GM12878 (cell line): ENCODE measurements at regions not wholly inside any gene's neighbourhood (a gene's known extent, or its start where the extent isn't known, plus 50 kb on each side); places are given as distances from the start of the nearest gene placed in this dataset.

Source experiments
- ATAC-seq: fragments of 200-7000 bp; cut with Tn5 transposase; 3 replicates; pipeline ENCODE4 v1.9.1; 2020; ENCODE audit warnings: mild to moderate bottlenecking, moderate library complexity
- BruUV-seq: library from RNA; stranded (reverse); fragments of 400-500 nt; replicated peaks from 2 replicates; lab custom pipeline; 2021; lab: Mats Ljungman, UMichigan
- CTCF ChIA-PET: fragments of 300-600 bp; sonication (Branson Sonifier 250); formaldehyde crosslinking; extraction: SDS; loops from one replicate; lab custom pipeline; 2021; ENCODE audit warnings: inconsistent platforms; lab: Yijun Ruan, JAX
- POLR2A ChIA-PET: fragments of 350-600 bp; formaldehyde crosslinking; extraction: SDS; loops from one replicate; lab custom pipeline; 2021; ENCODE audit warnings: inconsistent platforms; lab: Charles Lee
- RAD21 ChIA-PET: fragments of 300-600 bp; sonication (Branson Sonifier 250); formaldehyde crosslinking; loops from one replicate; lab custom pipeline; 2023; ENCODE audit warnings: antibody characterized with exemption; ENCODE audit not compliant: unreplicated experiment; lab: Charles Lee
- SMC1A ChIA-PET: fragments of 300-600 bp; sonication (Branson Sonifier 250); formaldehyde crosslinking; loops from one replicate; lab custom pipeline; 2023; ENCODE audit not compliant: unreplicated experiment, uncharacterized antibody; lab: Charles Lee
- DNase-seq: peaks from one replicate; pipeline ENCODE4 v3.0.0-alpha.2; 2011; ENCODE audit warnings: low read depth, low spot score
- FAIRE-seq: peaks from 3 replicates; lab custom pipeline; 2011; peaks lifted over from hg19 to GRCh38; lab: Jason Lieb, UNC
- H2AFZ ChIP-seq: 2 replicates; pipeline ENCODE4 v1.6.0; 2011; ENCODE audit warnings: low read depth, low read length, control low read depth; ENCODE audit not compliant: control insufficient read depth
- H3K27ac ChIP-seq: 2 replicates; pipeline ENCODE4 v1.5.1; 2011; ENCODE audit warnings: control low read depth; ENCODE audit not compliant: control insufficient read depth, insufficient read depth
- H3K27me3 ChIP-seq, 2 experiments: replicated peaks in 1 of 2; 2 replicates each; pipeline versions ENCODE4 v1.6.0 to v1.6.1; 2011; ENCODE audit warnings: low read length in 1 of 2; ENCODE audit not compliant: control insufficient read depth in 2 of 2, insufficient read depth in 2 of 2
- H3K36me3 ChIP-seq, 2 experiments: 2 replicates each; pipeline ENCODE4 v1.5.1; 2011; ENCODE audit warnings: low read length in 1 of 2; ENCODE audit not compliant: control insufficient read depth in 2 of 2, insufficient read depth in 2 of 2
- H3K4me1 ChIP-seq: 2 replicates; pipeline ENCODE4 v1.6.1; 2011; ENCODE audit warnings: mild to moderate bottlenecking, low read length, moderate library complexity, mixed read lengths; ENCODE audit not compliant: control insufficient read depth, insufficient read depth
- H3K4me2 ChIP-seq: 2 replicates; pipeline ENCODE4 v1.6.0; 2011; ENCODE audit warnings: control low read depth; ENCODE audit not compliant: control insufficient read depth, insufficient read depth
- H3K4me3 ChIP-seq: fragments of 200-600 bp; sonication (generic); 2 replicates; pipeline ENCODE4 v1.5.1; 2016
- H3K79me2 ChIP-seq: 2 replicates; pipeline ENCODE4 v1.6.0; 2011; ENCODE audit warnings: low read length; ENCODE audit not compliant: control insufficient read depth, insufficient read depth
- H3K9ac ChIP-seq: 2 replicates; pipeline ENCODE4 v1.8.0; 2011; ENCODE audit warnings: low read length, control low read depth, mixed read lengths; ENCODE audit not compliant: control insufficient read depth, insufficient read depth
- H3K9me3 ChIP-seq: replicated peaks from 3 replicates; pipeline ENCODE4 v1.5.1; 2011; ENCODE audit warnings: mild to moderate bottlenecking, low read length; ENCODE audit not compliant: control insufficient read depth, insufficient read depth
- H4K20me1 ChIP-seq: 2 replicates; pipeline ENCODE4 v1.6.0; 2011; ENCODE audit not compliant: control insufficient read depth, insufficient read depth
- ATF7 ChIP-seq: fragments of 450-650 bp; IDR thresholded peaks from 2 replicates; pipeline ENCODE4 v1.6.1; 2016; ENCODE audit warnings: low read depth, mild to moderate bottlenecking
- MEF2B ChIP-seq: fragments of 450-650 bp; IDR thresholded peaks from 2 replicates; pipeline ENCODE4 v1.6.1; 2018; ENCODE audit warnings: mild to moderate bottlenecking, moderate library complexity; ENCODE audit not compliant: partially characterized antibody, poor library complexity, severe bottlenecking
- MYC ChIP-seq: IDR thresholded peaks from 2 replicates; pipeline ENCODE4 v1.6.1; 2011; ENCODE audit warnings: mild to moderate bottlenecking, low read length, moderate library complexity, inconsistent platforms; ENCODE audit not compliant: insufficient read depth, insufficient replicate concordance, insufficient read length, severe bottlenecking
- PAX5 ChIP-seq: IDR thresholded peaks from 2 replicates; pipeline ENCODE4 v1.6.1; 2011; ENCODE audit warnings: low read depth, low read length, borderline replicate concordance
- POU2F2 ChIP-seq: IDR thresholded peaks from 3 replicates; pipeline ENCODE4 v1.6.1; 2011; ENCODE audit warnings: low read depth, mild to moderate bottlenecking, low read length, borderline replicate concordance
- RAD21 ChIP-seq: IDR thresholded peaks from 2 replicates; pipeline ENCODE4 v1.6.1; 2011; ENCODE audit warnings: mild to moderate bottlenecking, low read depth, low read length, moderate library complexity; ENCODE audit not compliant: insufficient read depth
- RAD51 ChIP-seq: fragments of 450-650 bp; IDR thresholded peaks from 2 replicates; pipeline ENCODE4 v1.6.1; 2016; ENCODE audit warnings: moderate library complexity, mild to moderate bottlenecking, inconsistent platforms
- RBBP5 ChIP-seq: fragments of 200-600 bp; sonication (generic); conservative IDR thresholded peaks from 2 replicates; pipeline ENCODE4 v1.6.1; 2016
- SIN3A ChIP-seq: IDR thresholded peaks from 2 replicates; pipeline ENCODE4 v1.6.1; 2012; ENCODE audit warnings: low read depth, low read length, improper control_type of control experiment
- TAF1 ChIP-seq: IDR thresholded peaks from 2 replicates; pipeline ENCODE4 v1.6.1; 2011; ENCODE audit warnings: mild to moderate bottlenecking, low read depth, low read length, borderline replicate concordance
- TARDBP ChIP-seq: IDR thresholded peaks from 2 replicates; pipeline ENCODE4 v1.6.1; 2016; ENCODE audit warnings: borderline replicate concordance
- WGBS: methylation state at CpG from one replicate; pipeline ENCODE4 v1.1.6; 2016; ENCODE audit warnings: low lambda C conversion rate; ENCODE audit not compliant: insufficient replicate concordance, insufficient coverage; ENCODE audit errors: missing lambda C conversion rate; 5-methylcytosine and 5-hydroxymethylcytosine counted together
- in situ Hi-C: fragments of 300-500 bp; cut with MboI; formaldehyde crosslinking; loops from 9 replicates; pipeline ENCODE4 v1.14.3; 2018; ENCODE audit warnings: mixed read lengths
- intact Hi-C: fragments of 100-400 bp; cut with micrococcal nuclease; formaldehyde crosslinking; loops from one replicate; pipeline ENCODE4 v1.14.2; 2022; ENCODE audit not compliant: unreplicated experiment
- TF ChIP-seq, protein P1 (sequence below): fragments of 450-650 bp; IDR thresholded peaks from 2 replicates; pipeline ENCODE4 v1.6.1; 2016; ENCODE audit warnings: mild to moderate bottlenecking
- TF ChIP-seq, protein P2 (sequence below): fragments of 450-650 bp; conservative IDR thresholded peaks from 2 replicates; pipeline ENCODE4 v1.6.1; 2017; ENCODE audit warnings: mild to moderate bottlenecking, moderate library complexity
- TF ChIP-seq, protein P3 (sequence below): fragments of 450-650 bp; IDR thresholded peaks from 2 replicates; pipeline ENCODE4 v1.6.1; 2017; ENCODE audit warnings: borderline replicate concordance

DNA sequence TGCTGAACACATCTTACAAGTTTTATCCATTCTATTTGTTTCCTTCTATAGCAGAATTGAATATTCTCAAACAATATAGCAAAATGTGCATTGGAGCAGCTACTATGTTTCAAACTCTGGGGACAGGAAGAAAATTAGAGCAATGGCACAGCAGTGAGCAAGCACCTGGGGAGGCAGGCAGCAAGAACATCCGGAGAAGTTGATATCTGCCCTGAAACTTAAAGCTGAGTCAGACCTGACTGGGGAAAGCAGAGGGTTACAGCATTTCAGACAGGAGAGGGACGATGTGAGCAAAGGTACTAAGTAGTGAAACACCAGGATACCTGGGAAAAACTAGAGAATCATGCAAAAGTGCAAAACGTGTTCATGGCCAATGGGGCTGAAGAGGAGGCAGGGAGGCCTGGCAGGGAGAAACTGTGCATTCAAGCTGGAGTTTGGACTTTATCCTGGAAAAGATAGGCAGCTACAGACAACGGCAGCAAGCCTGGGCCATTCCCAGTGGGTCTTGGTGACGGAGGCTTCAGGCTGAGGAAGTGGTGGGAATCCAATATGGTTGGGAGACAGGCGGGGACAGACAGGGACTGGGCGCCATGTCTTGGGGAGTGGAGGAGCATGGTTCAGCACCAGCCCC is 118.0 kb upstream of the CDKN3 start:
- BruUV-seq, result no TSS peak
- Histone ChIP-seq H3K4me1 (no peaks in the 10 kb centered on the region), H3K27ac (no peak overlapping the region), H3K9me3 (no peaks in the 10 kb centered on the region; the same call in 2 of the 3 replicates), H3K4me2 (no peak overlapping the region), H3K36me3 (no peaks in the 10 kb centered on the region), H3K4me3 (no peak overlapping the region), H3K79me2 (no peaks in the 10 kb centered on the region), H4K20me1 (no peaks in the 10 kb centered on the region), H2AFZ (no peak overlapping the region), H3K27me3 (no peaks in the 10 kb centered on the region)
- WGBS, result 50% methylated on average over 7 of the region's 7 CpGs
- ChIA-PET SMC1A (interaction anchor here (1.2 kb wide), 2 partner anchors 11 to 12 kb away, joined by 4 read pairs; no protein-coding TSS in a partner anchor), RAD21 (no interaction called here), POLR2A (no interaction called here), CTCF (interaction anchor here (1.3 to 1.4 kb wide), 3 partner anchors 19 to 50 kb away, joined by 3 to 4 read pairs (median 3); no protein-coding TSS in a partner anchor)
- intact Hi-C loops (no loop called here), in situ Hi-C loops (no loop called here)
- FAIRE-seq (no peak), DNase-seq (no peak), ATAC-seq (no peak)
- TF ChIP-seq SIN3A (no peak), POU2F2 (no peak)
- TF ChIP-seq, all 136 proteins: peak for 0
- H3K9ac ChIP-seq, result no peak overlapping the region

- 0% methylated on average over 2 of the region's 2 CpGs for WGBS
- CTCF ChIA-PET, result no interaction called here
- no peak for FAIRE-seq
Observed at GRCh38 chr14:54282849-54283248, 114.0 kb upstream of the CDKN3 start.

More at GRCh38 chr14:54282849-54283248, 114.0 kb upstream of the CDKN3 start:
- DNase-seq, result no peak
- no peak for ATAC-seq
- H3K27ac ChIP-seq, result no peak overlapping the region
- no peaks in the 10 kb centered on the region for H3K79me2 ChIP-seq
- H2AFZ ChIP-seq, result no peak overlapping the region
- H4K20me1 ChIP-seq, result no peaks in the 10 kb centered on the region
- intact Hi-C loops, result no loop called here
- no peaks in the 10 kb centered on the region for H3K27me3 ChIP-seq
- H3K4me2 ChIP-seq, result no peak overlapping the region
- ChIA-PET POLR2A (no interaction called here), RAD21 (no interaction called here), SMC1A (no interaction called here)
- no peaks in the 10 kb centered on the region for H3K4me1 ChIP-seq
- no peaks in the 10 kb centered on the region; the same call in 2 of the 3 replicates for H3K9me3 ChIP-seq
- no peak overlapping the region for H3K4me3 ChIP-seq
- H3K9ac ChIP-seq, result no peak overlapping the region
- no peaks in the 10 kb centered on the region for H3K36me3 ChIP-seq
- no TSS peak for BruUV-seq
- in situ Hi-C loops, result no loop called here
- TF ChIP-seq, protein P1, sequence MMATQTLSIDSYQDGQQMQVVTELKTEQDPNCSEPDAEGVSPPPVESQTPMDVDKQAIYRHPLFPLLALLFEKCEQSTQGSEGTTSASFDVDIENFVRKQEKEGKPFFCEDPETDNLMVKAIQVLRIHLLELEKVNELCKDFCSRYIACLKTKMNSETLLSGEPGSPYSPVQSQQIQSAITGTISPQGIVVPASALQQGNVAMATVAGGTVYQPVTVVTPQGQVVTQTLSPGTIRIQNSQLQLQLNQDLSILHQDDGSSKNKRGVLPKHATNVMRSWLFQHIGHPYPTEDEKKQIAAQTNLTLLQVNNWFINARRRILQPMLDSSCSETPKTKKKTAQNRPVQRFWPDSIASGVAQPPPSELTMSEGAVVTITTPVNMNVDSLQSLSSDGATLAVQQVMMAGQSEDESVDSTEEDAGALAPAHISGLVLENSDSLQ, result no peak
- TF ChIP-seq ATF7, result no peak
- TF ChIP-seq TARDBP, result no peak
- no peak for TF ChIP-seq TAF1
- TF ChIP-seq RAD21, result no peak
- TF ChIP-seq, protein P2, sequence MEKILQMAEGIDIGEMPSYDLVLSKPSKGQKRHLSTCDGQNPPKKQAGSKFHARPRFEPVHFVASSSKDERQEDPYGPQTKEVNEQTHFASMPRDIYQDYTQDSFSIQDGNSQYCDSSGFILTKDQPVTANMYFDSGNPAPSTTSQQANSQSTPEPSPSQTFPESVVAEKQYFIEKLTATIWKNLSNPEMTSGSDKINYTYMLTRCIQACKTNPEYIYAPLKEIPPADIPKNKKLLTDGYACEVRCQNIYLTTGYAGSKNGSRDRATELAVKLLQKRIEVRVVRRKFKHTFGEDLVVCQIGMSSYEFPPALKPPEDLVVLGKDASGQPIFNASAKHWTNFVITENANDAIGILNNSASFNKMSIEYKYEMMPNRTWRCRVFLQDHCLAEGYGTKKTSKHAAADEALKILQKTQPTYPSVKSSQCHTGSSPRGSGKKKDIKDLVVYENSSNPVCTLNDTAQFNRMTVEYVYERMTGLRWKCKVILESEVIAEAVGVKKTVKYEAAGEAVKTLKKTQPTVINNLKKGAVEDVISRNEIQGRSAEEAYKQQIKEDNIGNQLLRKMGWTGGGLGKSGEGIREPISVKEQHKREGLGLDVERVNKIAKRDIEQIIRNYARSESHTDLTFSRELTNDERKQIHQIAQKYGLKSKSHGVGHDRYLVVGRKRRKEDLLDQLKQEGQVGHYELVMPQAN, result no peak
- TF ChIP-seq, protein P3, sequence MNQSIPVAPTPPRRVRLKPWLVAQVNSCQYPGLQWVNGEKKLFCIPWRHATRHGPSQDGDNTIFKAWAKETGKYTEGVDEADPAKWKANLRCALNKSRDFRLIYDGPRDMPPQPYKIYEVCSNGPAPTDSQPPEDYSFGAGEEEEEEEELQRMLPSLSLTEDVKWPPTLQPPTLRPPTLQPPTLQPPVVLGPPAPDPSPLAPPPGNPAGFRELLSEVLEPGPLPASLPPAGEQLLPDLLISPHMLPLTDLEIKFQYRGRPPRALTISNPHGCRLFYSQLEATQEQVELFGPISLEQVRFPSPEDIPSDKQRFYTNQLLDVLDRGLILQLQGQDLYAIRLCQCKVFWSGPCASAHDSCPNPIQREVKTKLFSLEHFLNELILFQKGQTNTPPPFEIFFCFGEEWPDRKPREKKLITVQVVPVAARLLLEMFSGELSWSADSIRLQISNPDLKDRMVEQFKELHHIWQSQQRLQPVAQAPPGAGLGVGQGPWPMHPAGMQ, result no peak
- TF ChIP-seq MYC, result no peak
- TF ChIP-seq RAD51, result no peak
- no peak for TF ChIP-seq PAX5
- TF ChIP-seq MEF2B, result no peak
- no peak for TF ChIP-seq RBBP5
- TF ChIP-seq, all 136 proteins: peak for 0
